ENCODE measurements at regions not wholly inside any gene's neighbourhood (a gene's known extent, or its start where the extent isn't known, plus 50 kb on each side); places are given as distances from the start of the nearest gene placed in this dataset.
"Not testable (repeated sequence)": the region's sequence is repeated elsewhere in the genome, so short reads cannot be mapped to it uniquely, and the experiment has no call there.

DNA sequence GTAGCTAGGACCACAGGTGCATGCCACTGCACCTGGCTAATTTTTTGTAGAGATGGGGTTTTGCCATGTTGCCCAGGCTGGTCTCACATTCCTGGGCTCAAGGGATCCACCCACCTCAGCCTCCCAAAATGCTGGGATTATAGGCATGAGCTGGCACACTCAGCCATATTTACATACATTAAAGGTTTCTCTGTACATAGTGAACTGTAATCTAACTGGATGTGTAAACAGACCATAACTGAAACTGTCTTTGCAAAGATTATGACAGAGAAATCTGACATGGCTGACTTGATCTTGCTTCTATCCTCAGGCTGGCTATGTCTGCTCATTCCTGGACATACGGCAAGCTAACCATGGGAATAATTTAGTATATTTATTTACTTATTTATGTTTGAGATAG lies 139.2 kb upstream of the XPO1 start:
- DNase-seq (ENCODE audit: low read depth) = no peak

DNA sequence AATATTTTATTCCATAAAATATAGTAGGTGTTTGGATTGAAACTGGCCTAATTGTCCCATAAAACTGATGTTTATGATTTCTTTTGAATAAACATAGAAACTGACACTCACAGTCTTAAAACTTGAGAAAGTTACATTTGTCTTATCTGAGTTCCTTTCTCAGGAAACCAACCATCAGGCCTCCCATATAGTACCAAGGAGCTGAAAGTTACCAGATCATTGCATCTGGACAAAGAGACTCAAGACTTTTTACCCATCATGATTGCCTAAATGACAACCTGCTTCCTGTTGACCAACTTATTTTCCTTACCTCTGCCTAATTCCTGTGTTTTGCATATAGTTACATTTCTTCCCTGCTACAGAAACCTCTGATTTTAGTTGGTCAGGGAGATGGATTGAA lies 137.0 kb upstream of the XPO1 start:
- DNase-seq (ENCODE audit: low read depth) = no peak

DNA sequence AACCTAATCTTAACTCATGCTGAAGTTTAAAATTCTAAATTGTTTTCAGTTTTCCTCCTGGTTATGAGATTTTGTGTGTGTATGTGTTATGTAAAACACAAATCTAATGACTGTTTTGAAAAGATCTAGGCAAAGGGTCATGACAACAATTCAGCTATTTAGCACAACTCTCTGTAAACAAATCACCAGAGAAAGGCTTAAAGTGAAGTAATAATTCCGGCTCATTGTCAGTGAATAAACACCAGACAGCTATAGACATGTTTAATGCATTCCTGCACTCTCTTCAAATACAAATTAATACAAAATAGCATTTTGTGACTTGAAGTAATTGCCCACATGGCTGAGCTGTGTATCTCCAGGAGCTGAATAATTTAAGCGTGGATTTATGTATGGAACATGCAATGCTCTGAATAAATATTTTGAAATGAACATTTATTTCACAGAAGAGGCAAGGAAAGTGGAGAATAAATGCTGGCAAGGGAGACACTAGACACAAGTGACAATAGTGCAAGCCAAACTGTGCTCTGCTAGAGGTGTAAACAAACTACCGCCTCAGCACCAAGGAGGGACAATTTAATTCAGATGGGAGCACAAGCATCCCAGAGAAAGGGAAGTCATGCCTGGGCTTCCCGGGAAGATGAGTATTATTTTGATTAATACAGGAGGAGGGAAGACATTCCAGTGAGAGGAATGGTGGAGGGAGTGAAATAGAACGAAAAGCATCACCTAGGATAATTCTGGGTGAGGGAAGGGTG lies 133.6 kb upstream of the XPO1 start:
- DNase-seq (ENCODE audit: low read depth) = no peak

DNA sequence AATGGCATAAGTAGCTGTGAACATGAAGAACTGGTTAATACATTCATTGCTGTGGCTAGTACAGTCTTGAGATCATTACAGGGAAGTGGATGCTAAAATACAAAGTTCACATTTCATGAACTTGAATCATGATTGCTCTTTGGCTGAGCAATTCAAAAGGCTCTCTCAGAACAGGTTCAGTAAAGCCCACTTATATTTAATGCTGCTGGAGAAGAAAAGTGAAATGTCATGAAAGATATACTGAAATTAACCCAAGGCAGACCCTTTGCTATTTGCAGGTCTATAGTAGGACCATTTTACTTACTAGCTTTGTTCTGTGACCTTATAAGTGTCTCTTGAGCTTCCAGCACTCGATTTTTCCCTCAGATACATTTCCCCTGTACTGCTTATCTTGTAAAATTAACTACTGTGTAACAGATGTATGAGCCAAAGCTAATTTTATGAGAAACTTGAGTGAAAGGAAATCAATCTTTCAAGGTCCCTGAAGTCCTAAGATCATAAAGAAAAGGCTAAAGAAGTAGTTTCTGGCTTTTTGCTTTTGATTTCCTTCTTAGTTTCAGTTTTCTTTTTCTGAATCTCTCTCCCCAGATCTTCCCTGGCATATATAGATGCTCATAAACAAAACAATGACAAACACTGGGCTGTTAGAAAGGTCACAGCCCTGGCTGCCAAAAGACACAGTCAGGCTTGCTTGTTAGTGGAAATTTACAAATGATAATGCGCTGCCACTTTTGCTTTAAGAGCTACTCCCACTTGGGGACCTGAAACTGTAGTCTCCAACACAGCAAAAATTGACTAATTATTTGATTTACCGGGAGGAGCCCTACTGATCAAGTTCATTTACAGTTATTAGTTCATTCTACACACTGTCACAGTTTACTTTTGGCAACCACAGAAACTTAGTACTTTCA lies 132.7 kb upstream of the XPO1 start:
- peak; percentile 13 for DNase-seq (ENCODE audit: low read depth)

DNA sequence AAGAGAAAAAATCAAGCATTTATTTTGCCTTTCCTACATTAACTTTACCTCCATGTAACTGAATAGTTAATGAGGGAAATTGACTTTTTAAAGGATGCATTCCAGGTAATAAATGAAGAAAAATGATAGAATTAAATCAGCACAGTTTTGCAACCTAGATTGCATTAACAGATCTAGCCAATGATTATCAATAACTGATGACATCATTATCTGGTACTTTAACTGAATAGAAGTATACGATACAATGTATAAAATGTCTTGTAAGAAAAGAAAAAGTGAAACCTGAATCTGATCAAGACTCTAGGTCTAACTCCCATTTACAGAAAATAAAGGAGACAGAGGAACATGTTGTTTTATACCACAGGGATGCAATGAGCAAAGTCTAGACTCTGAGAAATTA lies 126.0 kb upstream of the XPO1 start:
- DNase-seq (ENCODE audit: low read depth) = no peak

DNA sequence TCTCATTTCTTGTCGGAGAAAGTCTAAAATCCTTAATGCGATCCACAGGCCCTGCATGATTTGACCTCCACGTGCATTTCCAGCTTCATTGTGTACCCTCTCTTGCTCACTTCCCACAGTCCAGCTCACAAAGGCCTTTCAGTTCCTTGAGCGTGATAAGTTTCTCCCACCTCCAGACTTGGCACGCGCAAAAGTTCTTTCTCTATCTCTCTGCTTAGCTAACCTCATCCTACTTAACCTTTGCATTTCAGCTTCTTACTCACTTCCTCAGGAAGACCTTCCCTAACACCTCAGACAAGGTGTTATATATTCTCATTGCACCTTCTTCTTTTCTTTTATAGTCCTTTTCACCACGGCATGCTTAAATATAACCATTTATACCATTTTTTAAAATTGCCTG lies 124.8 kb upstream of the XPO1 start:
- no peak for DNase-seq (ENCODE audit: low read depth)

DNA sequence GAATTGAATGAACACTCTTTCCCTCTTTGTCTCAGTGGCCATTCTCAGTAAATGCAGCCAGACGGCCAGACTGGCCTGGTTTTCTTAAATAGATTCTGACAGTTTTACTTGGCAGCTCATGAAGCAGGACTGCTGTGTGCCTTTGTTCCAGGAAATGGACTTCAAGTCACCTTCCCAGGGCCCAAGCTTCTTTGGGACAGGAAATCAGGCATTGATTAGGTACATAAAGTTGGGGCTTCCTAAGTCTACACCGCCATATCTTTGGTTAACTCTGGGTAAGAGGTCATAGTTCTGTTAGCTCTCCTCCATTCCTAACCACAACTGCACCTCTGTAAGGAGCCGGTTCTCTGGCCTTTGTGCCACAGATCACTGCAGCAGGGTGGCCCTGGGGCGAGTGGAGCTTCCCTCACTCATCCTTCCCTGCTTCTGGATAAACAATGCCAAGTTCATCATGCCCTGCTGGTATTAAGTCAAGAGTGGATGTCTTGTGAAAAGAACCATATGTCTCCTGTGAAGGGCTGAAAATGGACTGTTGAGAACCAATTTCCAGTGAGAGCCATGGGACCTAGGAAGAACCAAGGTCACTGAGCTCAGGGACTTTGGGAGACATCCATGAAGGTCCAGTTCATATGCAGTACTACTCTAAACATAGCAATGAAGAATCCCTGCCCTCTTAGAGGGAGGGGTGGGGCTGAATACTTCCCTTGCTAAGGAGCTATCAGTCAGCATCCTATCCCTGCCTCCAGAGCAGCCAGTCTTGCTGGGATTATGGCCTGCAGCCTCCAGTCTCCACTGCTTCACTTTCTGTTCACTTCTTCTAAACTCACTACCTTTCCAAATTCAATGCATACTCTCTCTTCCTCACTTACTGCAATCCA lies 122.6 kb upstream of the XPO1 start:
- no peak for DNase-seq (ENCODE audit: low read depth)

DNA sequence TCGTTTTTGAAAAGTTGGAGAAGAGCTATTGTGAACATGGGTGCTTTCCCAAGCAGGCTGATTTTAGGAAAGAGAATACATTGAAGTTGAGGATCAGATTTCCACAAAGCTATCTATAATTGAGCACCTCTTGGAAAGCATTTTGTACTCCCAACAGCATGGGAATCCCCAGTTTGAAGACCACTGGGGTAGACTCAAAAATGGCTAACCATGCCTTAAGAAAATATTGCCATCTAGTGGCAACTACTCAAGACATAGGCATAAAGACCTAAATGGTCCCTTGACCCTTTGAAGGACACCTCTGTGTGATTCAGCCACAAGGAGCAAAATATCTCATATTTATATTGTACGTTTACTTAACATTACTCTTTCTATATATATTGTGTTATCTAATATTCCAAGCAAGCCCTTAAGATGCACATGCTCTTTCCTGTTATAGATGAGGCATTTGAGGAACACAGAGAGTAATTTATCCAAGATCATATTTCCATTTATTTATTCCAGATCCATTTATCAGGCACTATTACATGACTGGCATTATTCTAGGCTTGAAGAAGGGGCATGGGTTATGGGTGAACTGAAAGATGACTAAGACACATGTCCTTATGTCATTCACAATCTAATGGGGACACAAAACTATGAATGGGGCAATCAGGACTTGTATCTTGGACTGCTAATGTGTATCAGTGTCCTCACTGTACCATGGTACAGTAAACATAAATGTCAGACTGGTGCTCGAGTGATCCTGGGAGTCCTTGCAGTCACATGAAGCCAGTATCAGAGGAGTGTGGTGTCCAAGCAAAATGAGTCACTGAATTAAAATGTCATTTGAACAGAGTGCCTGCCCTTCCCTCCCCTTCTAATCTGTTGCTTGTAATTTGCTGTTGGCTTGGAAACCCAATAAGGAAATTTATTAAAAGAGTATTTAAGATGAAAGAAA lies 121.0 kb upstream of the XPO1 start:
- DNase-seq (ENCODE audit: low read depth) = peak; percentile 24

DNA sequence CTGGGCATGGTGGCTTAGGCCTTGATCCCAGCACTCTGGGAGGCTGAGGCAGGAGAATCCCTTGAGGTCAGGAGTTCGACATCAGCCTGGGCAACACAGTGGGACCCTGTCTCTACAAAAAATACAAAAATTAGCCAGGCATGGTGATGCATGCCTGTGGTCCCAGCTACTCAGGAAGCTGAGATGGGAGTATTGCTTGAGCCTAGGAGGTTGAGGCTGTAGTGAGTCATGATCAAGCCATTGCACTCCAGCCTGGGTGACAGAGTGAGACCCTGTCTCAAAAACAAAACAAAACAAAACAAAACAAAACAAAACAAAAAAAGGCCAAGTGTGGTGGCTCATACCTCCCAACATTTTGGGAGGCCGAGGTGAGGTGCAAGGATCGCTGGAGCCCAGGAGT lies 111.8 kb upstream of the XPO1 start:
- DNase-seq (ENCODE audit: low read depth) = not testable (repeated sequence)

DNA sequence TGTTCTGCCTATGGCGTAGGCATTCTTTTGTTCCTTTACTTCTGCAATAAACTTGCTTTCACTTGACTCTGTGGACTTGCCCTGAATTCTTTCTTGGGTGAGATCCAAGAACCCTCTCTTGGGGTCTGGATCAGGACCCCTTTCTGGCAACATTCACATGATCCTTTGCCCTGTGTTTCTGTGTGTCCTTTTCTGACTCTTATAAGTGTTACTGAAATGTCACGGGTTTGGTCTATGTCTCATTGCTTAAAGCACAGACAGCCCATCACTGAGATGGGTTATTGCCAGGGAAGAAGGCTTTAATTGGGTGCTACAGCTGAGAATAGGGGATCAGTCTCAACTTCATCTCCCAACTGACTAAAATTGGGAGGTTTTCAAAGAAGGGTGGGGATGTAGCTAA lies 110.9 kb upstream of the XPO1 start:
- no peak for DNase-seq (ENCODE audit: low read depth)

DNA sequence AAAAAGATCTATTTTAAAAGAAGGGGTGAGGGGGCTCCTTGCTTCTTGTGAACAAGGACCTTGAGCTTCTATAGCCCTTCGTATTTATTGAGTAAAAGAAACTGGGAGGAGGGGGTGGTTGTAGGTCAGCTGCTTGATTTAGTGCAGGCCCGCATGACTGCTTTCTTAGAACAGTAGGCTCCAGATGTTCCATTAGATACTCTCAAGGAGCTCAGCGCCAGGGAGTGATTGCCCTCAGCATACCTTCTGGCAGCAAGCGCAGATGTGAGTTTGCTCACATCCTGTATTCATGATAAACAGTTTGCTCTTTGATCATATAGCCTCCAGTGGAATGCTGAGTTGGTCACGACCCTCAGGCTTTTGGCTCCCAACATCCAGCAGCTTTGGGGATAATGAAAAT lies 108.9 kb upstream of the XPO1 start:
- no peak for DNase-seq (ENCODE audit: low read depth)

DNA sequence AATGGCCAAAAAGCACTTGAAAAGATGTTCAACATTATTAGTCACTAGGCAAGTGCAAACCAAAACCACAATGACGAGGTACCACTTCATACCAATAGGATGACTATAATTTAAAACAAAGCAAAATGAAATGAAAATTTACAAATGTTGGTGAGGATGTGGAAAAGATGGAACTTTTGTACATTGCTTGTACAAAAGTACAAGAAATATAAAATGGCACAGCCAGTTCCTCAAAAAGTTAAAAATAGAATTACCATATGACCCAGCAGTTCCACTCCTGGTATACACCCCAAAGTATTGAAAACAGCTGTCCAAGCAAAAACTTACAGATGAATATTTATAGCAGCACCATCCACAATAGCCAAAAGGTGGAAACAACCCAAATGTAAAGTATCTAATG lies 107.8 kb upstream of the XPO1 start:
- DNase-seq (ENCODE audit: low read depth) = peak; percentile 52

DNA sequence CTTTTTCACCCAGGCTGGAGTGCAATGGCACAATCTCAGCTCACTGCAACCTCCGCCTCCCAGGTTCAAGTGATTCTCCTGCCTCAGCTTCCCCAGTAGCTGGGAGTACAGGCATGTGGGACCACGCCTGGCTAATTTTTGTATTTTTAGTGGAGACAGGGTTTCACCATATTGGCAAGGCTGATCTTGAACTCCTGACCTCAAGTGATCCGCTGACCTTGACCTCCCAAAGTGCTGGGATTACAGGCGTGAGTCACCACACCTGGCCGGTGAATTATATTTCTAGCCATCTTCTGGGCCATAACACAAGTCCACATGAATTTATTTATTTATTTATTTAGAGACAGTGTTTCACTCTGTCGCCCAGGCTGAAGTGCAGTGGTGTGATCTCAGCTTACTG lies 105.0 kb upstream of the XPO1 start:
- not testable (repeated sequence) for DNase-seq (ENCODE audit: low read depth)

DNA sequence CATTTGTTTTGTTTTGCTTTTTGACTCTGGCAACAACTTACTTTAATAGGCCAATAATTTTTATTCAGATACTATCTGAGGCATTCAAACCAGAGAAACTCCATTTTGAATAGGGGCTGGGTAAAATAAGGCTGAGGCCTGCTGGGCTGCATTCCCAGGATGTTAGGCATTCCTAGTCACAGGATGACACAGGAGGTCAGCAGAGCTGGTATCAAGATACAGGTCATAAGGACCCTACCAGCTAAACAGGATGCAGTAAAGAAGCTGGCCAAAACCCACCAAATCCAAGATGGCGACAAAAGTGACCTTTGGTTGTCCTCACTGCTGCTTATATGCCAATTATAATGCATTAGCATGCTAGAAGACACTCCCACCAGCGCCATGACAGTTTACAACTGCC lies 102.2 kb upstream of the XPO1 start:
- DNase-seq (ENCODE audit: low read depth) = no peak

DNA sequence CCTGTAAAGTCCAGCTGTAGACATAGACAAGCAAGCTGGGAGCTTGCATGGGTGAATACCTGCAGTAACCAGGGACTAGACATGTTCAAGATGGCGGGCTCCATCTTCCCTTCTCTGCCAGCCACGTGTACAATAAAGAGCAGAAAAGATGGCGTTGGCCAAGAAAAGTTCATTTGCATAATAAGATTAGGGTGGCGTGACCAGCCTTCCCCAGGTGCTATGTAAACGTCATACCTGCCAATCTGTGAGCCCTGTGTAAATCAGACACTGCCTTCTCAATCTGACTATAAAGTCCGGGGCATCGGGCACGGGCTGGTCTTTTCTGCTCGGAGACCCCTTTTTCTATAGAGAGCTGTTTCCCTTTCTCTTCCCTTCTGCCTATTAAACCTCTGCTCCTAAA lies 101.6 kb upstream of the XPO1 start:
- no peak for DNase-seq (ENCODE audit: low read depth)

DNA sequence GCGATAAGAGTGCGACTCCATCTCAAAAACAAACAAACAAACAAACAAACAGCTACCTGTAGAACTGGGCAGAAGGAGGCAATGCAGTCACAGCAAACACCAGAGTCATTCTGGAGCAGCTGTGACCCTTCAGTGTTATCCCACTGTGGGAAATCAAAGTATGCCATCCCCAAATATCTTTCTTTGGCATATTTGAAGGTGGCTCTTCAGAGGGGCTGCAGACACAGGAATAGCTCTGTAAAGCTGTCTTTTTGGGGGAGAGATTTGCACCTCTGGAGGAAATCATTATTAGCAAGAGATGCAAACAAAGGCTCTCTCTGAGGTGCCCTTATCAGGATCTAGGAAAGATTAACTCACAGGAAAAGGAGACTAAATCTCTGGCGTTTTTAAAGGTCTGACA lies 98.5 kb upstream of the XPO1 start:
- DNase-seq (ENCODE audit: low read depth) = no peak

DNA sequence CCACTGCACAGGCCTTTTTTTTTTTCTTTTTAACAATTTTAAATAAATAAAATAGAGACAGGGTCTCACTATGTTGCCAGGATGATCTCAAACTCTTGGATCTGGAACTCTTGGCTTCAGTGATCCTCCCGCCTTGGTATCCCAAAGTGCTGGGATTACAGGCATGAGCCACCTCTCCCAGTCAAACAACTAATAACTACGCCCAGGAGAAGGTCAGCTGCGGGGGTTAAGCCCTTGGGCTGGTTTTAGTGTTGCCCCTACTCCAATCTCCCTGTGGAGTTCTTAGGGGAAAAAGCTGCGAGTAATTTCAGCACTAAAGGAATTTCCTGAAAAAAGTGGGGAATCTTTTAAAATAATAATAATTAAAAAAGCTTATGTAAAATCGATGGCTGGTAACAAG lies 96.4 kb upstream of the XPO1 start:
- DNase-seq (ENCODE audit: low read depth) = no peak

DNA sequence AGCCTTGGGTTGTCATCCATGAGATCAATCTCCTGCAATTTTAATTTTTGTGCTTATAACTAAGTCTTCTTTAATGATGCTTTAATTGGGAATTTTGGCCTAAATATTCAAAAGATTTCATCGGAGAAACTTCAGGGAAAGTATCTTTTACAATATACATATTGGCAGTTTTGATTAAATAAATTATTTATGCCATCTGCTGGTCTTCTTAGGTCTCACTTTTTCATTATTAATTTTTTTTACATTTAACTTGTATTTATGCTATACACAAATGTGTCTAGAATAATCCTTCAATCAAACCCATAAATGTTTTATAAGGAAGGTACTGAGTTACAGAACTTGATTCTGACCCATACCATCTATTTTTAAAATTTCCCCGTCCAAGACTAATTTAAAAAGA lies 95.1 kb upstream of the XPO1 start:
- DNase-seq (ENCODE audit: low read depth) = no peak

DNA sequence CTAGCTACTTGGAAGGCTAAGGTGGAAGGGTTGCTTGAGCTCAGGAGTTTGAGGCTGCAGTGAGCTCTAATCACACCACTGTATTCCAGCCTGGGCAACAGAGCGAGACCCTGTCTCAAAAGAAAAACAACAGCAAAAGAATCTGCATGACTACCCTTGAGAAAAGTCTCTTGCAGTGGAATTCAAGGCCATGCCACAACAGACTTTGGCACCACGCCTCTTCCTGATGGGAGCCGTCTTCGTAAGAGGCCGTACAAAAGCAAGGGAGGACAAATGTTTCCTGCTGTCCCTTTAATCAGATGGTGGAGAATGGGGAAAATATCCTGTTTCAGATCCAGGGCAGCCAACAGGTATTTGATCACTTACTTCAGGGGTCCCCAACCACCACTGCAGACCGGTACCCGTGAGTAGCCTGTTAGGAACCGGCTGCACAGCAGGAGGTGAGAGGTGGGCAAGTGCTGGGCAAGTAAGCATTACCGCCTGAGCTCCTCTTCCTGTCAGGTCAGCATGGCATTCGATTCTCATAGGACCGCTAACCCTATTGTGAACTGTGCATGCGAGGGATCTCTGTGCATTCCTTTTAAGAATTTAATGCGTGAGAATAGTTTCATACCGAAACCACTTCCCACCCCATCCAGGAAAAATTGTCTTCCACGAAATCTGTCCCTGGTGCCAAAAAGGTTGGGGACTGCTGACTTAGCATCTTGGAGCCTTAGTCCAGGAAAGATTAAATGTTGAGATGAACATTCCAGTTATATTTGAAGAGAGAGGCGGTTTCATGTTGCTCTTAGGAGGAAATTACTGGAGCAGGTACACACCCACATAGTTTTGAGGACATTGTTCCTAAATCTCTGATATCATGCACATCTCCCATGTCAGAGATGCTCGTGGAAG lies 94.4 kb upstream of the XPO1 start:
- no peak for DNase-seq (ENCODE audit: low read depth)

DNA sequence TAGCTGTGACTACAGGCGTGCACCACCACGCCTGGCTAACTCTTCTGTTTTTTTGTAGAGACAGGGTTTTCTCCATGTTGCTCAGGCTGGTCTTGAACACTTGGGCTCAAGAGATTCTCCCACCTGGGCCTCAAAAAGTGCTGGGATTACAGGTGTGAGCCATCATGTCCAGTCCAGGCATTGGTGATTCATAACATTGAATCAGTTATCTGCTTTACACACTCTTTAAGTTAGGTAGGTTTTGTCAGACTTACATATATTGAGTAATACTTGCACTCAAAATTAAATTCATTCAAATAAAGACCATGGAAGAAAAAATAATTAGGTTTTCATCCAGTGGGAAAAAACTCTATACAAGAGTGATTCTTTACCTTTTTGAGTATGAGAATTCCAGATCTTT lies 93.2 kb upstream of the XPO1 start:
- DNase-seq (ENCODE audit: low read depth) = no peak
